Stimulated activated naive CD8-positive, alpha-beta T cell treated with anti-CD3 and anti-CD28 coated beads, Interleukin-15, Interleukin-2, amounts not matched to agents 100 U/mL and 50 U/mL, for 24 hours (primary cell): ENCODE measurements at regions not wholly inside any gene's neighbourhood (a gene's known extent, or its start where the extent isn't known, plus 50 kb on each side); places are given as distances from the start of the nearest gene placed in this dataset.
A peak's percentile ranks its signal among the peaks of the same experiment; 100 is the strongest.
"Not testable (repeated sequence)": the region's sequence is repeated elsewhere in the genome, so short reads cannot be mapped to it uniquely, and the experiment has no call there.

ENCODE experiments used
- ATAC-seq: fragments of 150-1000 bp; cut with Tn5 transposase; one replicate; pipeline ENCODE4 v1.10.0; 2021
- DNase-seq: peaks from one replicate; pipeline ENCODE4 v3.0.0; 2021

DNA sequence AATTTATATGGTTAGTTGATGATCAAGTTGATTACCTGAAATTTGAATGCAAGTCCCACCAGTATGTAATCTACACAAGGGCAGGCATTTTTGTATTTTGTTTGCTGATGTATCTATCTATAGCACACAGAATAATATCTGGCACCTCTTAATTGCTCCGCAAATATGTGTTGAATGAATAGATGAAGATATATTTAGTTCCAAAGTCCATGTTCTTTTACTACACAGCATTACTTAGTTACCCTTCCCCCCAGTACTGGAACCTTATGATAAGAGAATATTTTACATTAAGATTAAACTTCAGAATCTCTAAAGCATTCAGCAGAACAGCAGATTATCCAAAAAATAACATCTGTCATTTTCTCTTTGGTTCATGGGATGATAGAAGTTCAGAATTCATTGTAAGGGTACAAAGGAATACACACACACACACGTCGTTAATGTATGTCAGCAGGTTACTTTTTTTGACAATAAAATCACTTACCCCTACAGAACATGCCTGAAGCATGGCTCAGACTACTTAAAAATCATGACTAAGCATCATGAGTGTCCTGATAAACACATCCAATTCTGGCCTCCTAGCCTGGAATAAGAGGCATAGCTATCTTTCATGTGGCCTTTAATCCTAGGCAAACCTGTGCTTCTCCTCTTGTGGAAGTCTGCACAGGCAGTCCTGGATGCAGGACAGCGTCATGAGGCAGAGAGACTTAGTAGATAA, 148.9 kb upstream of the TBC1D5 start:
- ATAC-seq (no peak), DNase-seq (no peak)

DNA sequence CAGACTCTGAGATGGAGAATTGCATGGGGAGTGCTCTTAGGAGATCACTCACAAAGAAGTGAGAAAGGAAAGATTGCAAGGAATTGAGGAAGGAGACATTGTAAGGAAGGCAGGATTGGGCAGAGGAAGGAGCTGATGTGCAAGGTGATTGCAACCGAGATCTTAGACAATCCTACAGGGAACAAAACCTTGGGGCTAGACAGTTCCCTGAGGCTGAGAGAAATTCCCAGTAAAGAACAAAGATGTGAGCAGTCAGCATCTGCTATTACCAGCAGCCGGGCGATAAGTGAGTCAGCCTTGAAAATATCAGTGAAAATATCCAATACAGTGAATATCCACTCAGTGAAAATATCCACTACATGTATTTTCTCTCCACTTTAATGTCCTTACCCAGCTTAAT, 143.6 kb upstream of the TBC1D5 start:
- ATAC-seq (no peak), DNase-seq (no peak)

DNA sequence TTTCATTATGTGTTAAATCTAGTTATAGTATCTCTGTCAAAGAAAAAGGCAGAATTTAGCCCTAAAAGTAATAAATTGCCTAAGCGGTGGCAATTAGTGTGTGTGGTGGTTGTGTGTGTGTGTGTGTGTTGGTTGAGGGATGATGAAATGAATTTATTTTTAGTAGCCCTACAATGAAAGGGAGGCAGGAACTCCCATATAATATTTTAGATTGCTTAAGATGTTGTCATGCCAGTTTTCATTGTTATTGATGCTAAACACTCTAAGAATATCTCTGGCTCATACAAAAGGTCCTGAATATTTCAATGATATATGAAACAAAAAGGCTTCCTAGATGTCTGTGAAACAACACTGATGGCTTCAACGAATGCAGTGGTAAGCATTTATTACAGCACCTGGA, 140.6 kb upstream of the TBC1D5 start:
- no peak for DNase-seq
- ATAC-seq = no peak

DNA sequence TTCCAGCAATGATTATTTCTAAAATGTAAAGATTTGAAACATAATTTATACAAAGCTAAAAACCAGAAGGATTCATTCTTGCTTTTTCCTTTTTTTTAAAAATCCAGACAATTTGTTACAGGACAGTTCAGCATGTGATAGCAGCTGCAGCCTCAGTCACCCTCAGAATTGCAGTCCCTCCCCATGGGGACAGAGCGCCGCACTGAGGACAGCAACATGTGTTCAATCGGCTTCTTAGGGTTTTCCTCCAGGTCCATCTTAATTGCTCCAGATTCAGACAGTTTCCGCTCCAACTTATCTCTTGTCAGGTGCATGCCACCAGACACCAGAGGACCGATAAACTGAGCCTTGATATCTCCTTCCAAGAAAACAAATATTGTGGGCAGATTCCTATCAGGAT, 134.9 kb upstream of the TBC1D5 start:
- ATAC-seq = no peak
- no peak for DNase-seq

DNA sequence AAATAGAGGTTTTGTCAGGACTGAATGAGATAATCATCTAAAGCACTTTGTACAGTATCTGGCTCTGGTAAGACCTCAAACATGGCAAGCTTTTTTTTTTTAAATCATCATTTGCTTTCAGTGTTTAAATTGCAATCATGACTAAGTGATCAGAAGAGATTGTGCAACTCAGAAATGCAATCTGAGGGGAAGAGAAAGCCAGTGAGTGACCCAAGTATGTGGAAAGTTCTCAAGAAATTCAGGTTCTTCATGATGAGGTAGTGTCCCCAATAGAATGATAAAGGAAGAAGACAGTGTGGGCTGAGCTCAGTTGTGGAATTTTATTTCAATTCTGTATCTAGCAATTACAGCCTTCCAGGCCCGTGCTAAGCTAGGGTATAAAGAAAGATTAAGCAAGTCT, 132.2 kb upstream of the TBC1D5 start:
- ATAC-seq (no peak), DNase-seq (no peak)

DNA sequence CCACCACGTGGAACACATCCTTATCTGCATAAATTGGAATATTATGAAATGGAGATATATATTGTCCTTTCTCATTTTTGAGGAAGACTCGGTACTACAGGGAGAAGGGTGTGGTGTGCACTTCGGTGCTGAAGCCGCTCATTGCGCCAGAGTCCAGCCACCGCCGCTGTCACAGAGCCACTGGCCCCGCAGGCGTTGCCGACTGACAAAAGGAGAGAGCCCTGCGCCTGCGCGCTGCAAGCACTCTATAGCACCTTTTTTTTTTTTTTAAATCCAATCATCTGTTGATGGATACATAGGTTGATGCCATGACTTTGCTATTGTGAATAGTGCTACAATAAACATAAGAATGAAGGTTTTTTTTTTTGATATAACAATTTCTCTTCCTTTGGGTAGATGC, 130.0 kb upstream of the TBC1D5 start:
- no peak for ATAC-seq
- DNase-seq = no peak

DNA sequence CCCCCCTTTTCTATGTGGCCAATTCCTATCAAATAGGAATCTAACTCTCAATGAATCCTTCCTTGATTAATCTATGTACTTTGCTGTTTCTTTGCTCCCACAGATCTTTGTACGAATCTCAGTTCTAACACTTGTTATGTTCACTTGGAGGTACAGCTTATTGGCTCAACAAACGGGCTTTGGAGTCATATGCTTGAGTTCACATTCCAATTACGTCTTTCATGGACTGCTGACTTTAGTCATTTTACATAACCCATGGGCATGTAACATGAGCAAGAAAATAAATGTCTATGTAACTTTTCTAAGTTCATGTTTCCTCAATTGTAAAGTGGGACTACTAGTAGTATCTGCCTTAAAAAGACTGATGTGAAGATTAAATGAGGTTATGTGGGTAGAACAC, 123.2 kb upstream of the TBC1D5 start:
- DNase-seq (no peak), ATAC-seq (no peak)

DNA sequence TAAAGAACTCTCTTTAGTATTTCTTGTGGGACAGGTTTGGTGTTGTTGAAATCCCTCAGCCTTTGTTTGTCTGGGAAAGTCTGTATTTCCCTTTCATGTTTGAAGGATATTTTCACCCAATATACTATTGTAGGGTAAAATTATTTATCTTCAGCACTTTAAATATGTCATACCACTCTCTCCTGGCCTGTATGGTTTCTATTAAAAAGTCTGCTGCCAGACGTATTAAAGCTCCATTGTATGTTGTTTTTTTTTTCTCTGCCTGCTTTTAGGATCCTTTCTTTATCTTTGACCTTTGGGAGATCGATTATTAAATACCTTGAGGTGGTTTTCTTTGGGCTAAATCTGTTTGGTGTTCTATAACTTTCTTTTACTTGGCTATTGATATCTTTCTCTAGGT, 119.0 kb upstream of the TBC1D5 start:
- ATAC-seq (no peak), DNase-seq (no peak)

DNA sequence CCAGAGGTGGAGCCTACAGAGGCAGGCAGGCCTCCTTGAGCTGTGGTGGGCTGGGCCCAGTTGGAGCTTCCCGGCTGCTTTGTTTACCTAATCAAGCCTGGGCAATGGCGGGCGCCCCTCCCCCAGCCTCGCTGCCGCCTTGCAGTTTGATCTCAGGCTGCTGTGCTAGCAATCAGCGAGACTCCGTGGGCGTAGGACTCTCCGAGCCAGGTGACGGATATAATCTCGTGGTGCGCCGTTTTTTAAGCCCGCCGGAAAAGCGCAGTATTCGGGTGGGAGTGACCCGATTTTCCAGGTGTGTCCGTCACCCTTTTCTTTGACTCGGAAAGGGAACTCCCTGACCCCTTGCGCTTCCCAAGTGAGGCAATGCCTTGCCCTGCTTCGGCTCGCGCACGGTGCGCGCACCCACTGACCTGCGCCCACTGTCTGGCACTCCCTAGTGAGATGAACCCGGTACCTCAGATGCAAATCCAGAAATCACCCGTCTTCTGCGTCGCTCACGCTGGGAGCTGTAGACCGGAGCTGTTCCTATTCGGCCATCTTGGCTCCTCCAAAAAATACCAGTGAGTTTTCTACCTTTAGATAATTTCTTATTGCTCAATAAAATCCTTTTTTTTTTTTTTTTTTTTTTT, 118.5 kb upstream of the TBC1D5 start:
- not testable (repeated sequence) for DNase-seq, ATAC-seq

DNA sequence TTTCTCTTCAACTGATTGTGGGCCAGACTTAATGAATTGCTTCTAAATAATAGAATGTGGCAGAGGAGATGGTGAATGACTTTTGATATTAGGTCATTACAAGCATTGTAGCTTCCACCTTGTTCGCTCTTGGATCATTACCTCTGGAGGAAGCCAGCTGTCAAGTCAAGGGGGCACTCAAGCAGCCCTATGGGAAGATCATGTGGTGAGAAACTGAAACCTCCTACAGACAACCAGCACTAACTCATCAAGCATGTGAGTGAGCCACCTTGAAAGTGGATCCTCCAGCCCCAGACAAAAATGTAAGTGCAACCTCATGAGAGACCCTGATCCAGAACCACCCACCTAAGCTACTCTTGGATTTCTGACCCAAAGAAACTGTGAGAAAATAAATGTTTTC, 109.8 kb upstream of the TBC1D5 start:
- no peak for ATAC-seq
- no peak for DNase-seq

DNA sequence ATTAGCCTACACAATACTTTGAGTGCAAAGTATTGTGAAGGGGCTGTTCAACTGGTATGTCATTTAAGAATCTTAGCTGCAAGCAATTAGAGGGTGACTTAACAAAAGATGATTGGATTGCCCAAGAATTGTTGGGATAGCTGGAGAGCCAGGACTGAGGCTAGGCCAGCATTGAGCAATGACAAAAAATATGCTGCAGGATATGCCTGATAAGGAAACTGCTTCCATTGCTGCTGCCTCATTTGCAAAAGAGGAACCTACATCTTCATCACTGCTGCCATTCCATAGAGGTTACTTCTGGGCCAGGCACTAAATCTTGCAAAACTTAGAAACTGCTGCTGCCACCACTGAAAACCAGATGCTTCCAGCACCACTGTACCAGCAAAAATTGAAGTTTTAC, 108.0 kb upstream of the TBC1D5 start:
- ATAC-seq (no peak), DNase-seq (no peak)

DNA sequence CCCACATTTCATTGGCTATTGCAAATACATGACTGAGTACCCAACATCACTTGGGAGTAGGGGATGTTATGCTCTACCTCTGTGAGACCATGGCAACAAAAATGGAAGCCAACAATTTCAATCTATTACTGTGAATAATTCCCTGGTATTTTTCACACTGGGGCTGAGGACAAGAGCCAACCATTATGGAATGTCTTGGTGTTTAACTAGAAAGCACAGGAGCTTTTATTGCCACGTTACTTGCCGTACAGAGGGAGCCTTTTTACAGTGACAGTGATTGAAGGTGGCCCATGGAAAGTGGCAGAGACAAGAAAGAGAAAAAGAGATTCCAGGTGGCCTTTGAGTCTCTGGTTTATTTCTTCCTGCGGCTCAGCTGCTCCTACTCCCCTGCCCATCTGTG, 105.7 kb upstream of the TBC1D5 start:
- ATAC-seq (no peak), DNase-seq (no peak)

DNA sequence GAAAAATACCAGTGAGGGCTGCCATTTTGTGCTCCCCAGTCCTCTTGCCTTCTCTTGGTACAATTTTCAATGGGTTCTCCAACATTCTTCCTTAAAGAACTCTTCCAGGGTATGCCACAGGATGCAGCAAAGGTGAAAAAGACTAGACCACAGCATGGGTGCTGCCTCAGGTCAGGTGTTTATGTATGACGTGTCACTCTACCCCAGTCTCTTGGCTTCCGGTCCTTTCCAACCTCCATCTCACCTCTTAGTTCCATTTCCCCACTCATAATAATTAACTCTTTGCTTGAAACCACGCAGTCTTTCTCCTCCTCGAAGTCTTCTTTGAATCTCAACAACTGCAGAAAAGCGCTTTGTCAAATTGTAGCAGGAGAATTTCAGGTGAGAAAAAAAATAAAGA, 104.7 kb upstream of the TBC1D5 start:
- ATAC-seq (no peak), DNase-seq (no peak)

DNA sequence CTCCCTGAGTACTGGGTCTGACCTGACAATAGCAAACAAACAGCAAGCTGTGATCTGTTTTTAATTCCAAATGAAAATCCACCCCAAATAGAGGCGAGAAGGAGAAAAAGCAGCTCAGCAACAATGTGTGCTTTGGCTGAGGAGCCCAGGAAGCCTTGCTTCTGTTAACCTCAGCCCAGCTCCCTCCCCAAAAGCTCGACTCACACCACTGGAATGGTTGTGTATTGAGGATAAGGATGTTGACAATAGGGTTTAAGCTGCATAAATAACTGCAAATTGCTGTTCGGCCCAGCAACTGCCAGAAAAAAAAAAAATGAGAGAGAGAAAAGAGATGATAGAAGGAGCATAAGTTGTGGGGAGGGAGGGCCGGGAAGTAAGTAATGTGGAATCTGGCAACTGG, 104.0 kb upstream of the TBC1D5 start:
- ATAC-seq (no peak), DNase-seq (no peak)

DNA sequence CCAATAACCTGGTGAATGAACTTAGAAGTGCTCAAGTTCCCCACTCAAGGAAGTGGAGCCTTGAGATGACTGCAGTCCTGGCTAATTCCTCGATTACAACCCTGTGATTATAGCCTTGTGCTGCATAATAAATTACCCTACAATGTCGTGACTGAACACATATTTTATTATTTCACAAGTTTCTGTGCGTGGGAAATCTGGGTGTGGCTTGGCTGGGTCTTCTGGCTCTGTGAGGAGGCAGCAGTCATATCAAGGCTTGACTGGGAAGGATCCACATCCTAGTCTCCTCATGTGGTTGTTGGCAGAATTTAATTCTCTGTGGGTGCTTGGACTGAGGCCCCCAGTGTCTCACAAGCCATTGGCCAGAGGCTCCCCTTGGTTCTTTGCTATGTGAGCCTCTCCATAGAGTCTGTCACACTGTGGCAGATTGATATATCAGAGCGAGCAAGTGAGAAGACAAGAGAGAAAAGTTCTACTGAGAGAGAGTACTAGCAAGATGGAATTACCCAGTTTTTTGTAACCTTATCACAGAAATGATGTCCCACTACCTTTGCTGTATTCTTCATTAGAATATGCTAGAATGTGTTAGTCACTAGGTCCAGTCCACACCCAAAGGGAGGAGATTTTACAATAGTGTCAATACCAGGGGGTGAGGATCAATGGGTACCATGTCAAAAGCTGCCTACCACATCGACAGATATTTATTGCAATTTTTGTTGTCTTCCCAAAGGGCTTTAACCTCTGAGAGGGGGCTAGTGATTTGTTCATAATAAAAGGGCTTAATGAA, 102.8 kb upstream of the TBC1D5 start:
- DNase-seq = no peak
- ATAC-seq = no peak

DNA sequence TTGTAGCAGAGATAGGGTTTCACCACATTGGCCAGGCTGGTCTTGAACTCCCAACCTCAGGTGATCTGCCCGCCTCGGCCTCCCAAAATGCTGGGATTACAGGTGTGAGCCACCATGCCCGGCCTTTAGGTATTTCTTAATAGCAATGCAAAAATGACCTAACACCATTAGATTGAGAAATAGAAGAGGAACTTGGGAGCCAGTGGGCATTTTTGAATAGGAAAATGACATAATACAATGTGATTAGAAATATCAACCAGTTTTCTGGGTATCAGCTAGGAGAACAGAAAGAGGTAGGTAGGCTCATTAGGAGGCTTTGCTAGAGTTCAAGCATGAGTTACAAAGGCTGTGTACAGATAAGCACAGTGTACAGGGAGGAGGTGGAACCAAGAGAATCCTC, 101.8 kb upstream of the TBC1D5 start:
- ATAC-seq (no peak), DNase-seq (no peak)

DNA sequence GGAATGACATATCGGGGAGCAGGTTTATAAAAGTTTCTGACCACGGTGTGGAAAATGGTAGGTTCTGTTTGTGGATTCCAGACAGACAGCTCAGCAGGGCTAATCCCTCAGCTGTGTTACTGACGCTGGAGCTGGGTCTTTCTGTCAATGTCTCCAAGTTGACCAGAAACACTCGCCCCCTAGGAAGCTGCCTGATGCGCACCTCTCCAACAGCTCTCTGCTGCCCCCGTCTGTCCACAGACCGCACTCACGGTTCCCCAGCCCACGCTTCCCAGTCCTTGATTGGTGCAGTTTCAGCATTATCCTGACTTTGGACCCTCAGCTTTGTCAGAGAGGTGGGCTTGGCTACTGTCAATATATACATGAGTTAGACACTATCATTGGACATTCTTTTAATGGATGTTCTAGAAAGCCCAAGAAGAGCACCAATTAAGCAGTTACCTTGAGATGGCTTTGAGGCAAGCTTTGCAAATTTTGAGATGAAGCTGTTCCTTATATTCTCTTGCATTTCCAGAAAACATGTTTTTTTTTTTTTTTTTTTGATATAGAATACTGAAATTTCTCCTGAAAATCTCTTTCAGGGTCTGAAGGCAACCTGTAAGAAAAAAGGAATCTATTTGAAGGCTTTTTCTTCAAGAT, 98.9 kb upstream of the TBC1D5 start:
- ATAC-seq (peak; percentile 82), DNase-seq (peak; percentile 87)

DNA sequence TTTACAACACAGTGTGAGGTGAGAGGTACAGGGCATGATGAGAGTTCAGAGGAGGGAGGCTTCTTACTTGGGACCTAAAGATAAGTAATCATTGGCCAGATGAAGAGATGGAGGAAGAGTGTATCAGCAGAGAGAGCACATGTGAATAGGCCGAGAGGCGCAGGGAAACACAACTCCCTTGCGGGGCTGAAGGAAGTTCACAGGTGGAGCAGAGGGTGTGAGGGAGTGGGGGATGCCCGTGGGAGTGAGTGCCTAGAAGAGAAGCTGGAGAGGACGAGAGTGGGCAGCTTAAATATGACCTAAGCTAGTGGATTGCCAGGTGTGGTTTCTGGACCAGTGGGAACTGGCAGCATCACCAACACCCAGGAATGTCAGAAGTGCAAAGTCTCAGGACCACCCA, 98.2 kb upstream of the TBC1D5 start:
- ATAC-seq = no peak
- no peak for DNase-seq

DNA sequence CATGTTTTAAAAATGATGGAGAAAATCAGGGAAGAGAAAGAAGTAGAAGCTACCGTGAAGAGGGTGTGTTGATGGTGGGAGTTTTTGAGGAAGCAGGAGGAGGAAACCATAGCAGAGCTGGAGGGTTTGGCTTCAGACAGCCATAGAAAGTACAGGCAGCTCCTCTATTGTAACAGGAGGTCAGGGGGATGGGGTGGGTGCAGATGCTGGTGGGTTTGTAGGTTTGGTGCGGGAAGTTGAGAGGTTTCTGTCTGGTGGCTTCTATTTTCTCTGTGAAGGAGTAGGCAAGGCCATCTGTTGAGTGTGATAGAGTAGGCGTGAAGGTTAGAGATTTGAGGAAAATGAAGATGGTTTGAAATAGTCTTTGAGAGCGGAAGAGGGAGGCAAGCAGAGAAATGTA, 97.7 kb upstream of the TBC1D5 start:
- DNase-seq = no peak
- no peak for ATAC-seq

DNA sequence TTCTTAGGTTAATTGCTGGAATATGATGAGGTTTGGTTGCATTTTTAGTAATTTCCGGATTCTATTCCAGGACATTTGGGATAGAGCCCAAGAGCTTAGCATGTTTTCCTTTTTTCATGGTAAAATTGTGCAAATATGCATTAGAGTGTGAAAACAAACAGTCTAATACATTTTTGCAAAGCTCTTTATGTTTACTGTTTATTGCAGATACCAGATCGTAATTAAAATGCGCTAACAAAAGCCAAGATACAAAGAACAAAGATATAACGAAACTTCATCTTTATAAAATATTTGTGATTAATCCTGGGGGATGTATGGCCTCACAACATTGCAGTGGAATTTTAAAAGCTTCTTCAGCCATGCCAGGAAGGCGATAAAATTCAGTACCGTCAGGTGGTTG, 94.5 kb upstream of the TBC1D5 start:
- ATAC-seq = no peak
- DNase-seq = no peak

DNA sequence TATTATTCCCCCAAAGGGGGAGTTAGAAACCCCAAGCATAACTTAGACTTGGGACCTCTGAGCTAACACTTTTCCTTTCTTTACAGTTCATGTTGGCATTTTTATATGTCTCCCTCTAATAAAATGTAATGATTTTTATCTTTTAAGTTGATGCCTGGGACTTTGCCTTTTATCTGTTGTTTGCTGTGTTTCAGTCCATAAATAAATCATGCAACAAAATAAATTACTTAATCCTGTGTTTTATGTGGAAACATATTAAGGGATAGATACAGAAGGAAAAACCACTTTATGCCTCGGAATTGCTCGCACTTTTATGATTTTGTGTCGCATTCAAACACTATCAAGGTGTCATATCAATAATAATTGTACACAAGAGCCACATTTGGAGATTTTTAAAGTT, 93.7 kb upstream of the TBC1D5 start:
- DNase-seq (no peak), ATAC-seq (no peak)

DNA sequence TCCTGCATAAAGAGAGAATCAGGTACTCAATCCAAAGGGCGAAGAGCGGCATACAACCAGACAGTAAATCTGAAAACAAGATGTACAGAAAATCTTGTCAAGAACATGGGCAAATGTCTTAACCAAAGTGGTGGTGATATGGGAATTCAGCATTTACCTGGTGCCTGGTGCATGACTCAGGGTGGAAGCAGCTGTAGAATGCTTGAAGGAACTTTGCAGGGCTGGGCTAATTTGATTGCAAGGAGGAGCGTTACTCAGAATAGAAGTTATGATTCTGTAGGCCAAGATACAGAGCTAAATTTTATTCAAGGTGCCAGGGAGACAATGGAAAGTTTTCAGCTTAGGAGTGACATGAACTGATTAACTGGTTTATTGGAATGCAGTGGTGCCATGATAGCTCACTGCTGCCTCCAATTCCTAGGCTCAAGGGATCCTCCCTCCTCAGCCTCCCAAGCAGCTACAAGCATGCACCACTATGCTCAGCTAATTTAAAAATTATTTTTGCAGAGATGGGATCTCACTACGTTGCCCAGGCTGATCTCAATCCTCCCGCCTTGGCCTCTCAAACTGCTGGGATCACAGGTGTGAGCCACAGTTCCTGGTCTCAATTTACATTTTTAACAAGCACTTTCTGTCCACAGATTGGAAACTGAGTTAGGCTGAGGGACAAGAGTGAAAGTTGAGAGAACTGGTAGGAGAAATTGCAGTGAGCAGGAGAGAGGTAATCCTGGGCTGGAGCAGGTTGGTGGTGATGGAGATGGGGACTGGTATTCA, 91.5 kb upstream of the TBC1D5 start:
- ATAC-seq (no peak), DNase-seq (no peak)
